GM19468 (cell line): ENCODE measurements at regions not wholly inside any gene's neighbourhood (a gene's known extent, or its start where the extent isn't known, plus 50 kb on each side); places are given as distances from the start of the nearest gene placed in this dataset.
"Not testable (repeated sequence)": the region's sequence is repeated elsewhere in the genome, so short reads cannot be mapped to it uniquely, and the experiment has no call there.

Experiments
- ATAC-seq: cut with Tn5 transposase; IDR thresholded peaks from one replicate; pipeline ENCODE4 v1.9.1; 2021; ENCODE audit warnings: mild to moderate bottlenecking, moderate library complexity, moderate number of reproducible peaks; ENCODE audit not compliant: unreplicated experiment; ENCODE audit errors: extremely low read depth

DNA sequence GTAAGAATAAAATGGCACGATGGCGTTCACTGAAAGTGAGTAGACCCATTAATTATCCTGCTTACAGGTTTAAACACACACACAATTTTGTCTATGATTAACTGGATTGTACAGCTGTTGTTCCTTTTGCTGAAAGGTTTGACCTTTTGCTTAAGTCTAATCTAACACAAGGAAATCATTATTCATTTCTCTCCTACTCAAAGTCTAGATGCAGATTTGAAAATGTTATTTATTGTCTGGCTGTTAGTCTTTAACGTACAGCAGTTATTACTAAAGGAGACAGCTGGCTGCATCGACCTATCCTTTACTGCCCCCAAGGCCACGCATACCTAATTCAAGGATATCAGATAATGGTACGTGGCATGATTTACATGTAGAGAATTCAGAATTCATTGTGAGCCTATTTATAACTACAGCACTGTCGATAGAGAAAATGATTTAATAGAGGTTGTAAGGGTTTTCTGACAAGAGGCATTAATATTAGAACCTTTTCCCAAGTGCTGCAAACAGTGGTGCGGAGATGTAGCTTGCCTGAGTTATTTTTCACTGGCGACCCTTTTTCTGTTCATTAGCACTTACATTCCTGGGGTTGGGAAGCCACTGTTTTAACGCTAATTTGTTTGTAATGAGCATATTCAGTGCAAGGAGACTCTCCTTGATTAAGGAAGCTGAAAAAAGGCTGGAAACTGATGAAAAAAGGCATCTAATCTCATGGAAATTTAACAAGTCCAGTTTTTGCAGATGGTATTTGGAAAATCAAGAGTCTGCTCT is 368.4 kb upstream of the GRAMD2B start:
- no peak for ATAC-seq

DNA sequence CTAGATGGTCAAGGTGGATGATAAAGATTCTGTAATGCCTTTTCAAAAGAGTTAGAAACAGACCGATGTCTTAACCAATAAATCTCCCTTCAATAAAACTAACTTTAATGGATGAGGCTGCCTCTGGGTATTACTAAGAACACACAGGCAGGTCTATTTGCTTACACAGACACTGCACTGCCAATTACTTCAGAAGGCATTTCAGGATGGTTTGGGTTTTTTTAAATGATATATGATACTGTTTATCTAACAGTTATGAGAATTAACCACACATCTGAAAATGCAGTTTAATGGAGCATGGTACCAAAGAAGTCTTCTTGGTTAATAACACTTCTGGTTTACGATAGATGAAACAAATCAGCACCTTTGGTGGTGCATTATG is 367.9 kb upstream of the GRAMD2B start:
- no peak for ATAC-seq

GRCh38 chr5:126056352-126056751 is 366.9 kb upstream of the GRAMD2B start:
- ATAC-seq: no peak

DNA sequence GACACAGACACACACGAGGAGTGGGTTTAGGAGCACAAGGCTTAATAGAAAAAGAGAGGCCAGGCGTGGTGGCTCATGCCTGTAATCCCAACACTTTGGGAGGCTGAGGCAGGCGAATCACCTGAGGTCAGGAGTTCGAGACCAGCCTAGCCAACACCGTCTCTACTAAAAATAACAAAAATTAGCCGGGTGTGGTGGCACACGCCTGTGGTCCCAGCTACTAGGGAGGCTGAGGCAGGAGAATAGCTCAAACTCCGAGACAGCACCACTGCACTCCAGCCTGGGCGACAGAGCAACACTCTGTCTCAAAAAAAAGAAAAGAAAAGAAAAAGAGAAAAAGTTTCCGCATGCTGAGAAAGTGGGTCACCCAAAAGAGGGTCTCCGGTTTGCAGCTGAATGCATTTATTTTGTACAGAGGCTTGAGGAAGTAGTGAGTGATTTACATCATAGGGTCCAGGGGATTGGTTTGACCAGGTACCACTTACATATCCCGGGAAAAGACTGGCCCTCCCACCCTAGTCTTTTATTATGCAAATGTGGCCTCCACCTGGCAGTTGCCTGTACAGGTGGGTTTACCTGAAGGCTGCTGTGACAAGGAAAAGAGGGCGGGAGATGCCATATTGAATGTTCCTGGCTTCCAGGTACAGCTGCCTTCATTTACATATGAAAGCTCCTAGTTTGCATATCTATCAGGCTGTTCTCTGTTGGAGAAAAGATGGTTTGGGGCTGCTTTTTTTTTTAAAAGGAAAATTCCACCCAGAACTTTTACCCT is 366.2 kb upstream of the GRAMD2B start:
- ATAC-seq: no peak

GRCh38 chr5:126058392-126058791 is 364.8 kb upstream of the GRAMD2B start:
- not testable (repeated sequence) for ATAC-seq

- ATAC-seq: no peak
Observed at GRCh38 chr5:126062398-126063221, 360.6 kb upstream of the GRAMD2B start.

DNA sequence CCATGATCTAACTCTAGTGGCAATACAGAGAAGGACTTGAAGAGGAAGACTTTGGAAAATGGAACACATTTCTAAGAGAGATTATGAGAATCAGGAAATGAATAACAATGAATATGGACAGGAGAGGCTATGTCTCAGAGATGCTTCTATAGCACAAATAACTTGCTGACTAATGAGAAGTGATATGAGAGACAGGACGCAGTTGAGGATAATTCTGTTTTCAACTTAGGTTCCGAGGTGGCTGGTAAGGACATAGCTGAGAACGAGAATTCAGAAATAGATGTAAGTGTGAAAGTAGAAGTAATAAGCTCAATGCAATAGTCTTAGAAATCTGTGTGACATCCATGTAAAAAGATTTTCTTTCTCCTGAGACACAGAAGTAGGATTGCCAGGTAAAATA is 358.1 kb upstream of the GRAMD2B start:
- no peak for ATAC-seq

DNA sequence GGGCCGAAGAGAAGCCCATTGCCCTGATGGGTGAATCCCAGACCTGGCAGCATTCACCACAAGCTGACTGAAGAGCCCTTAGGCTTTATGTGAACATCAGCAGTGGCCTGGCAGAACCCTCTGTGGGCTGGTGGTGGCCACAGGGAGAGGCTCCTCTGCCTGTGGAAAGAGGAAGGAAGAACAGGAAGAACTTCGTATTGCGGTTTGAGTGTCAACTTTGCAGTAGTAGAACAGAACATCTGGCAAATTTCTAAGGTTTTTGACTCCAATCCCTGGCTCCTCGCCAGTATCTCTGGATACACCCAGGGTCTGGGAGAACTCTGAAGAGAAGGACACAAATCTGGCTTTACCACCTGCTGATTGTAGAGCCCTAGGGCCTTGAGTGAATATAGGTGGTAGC is 356.4 kb upstream of the GRAMD2B start:
- ATAC-seq: no peak

DNA sequence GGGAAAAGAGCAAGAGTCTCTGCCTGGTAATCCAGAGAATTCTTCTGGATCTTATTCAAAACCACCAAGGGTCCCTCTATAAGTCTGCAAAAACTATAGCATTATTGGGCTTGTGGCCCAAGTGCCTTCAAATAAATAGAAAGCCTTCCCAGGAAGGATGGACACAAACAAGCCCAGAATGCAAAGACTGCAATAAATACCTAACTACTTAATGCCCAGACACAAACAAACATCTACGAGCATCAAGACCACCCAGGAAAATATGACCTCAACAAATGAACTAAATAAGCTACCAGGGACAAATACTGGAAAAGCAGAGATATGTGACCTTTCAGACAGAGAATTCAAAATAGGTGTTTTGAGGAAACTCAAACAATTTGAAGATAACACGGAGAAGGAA is 355.8 kb upstream of the GRAMD2B start:
- ATAC-seq: no peak

- ATAC-seq: no peak
Observed at GRCh38 chr5:126069329-126069728, 353.9 kb upstream of the GRAMD2B start.

DNA sequence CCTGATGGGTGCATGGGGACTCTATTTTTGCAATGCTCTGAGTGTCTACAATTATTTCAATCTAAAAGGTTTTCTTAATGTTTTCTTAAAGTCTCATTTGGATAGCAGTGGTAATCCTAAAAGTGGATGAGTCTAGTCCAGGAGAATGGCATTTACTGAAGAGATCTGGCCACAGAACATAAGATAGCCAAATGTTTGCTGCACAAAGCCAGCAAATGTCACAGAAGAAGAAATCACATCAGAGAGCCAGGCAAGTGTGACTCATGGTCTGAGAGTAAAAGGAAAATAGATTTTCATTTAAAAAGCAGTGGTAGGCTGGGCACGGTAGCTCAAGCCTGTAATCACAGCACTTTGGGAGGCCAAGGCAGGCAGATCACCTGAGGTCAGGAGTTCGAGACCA is 352.7 kb upstream of the GRAMD2B start:
- no peak for ATAC-seq

DNA sequence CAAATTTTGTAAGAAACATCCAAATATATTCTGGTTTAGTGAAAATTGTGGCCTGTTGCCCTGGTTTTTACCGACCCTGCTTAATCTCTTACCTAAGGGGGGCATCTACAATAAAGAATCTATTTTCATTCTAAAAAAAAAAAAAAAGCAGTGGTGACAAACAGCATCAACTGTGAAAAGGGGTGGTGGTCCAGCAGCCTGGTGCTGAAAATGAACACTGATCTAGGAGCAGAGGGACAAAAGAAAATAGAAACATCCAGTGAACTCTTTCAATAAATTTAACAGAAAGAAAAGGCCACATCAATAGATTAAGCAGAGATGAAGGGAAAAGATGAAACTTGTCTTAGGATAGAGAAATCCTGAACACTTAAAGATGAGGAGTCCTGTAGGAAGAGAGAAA is 348.7 kb upstream of the GRAMD2B start:
- no peak for ATAC-seq

DNA sequence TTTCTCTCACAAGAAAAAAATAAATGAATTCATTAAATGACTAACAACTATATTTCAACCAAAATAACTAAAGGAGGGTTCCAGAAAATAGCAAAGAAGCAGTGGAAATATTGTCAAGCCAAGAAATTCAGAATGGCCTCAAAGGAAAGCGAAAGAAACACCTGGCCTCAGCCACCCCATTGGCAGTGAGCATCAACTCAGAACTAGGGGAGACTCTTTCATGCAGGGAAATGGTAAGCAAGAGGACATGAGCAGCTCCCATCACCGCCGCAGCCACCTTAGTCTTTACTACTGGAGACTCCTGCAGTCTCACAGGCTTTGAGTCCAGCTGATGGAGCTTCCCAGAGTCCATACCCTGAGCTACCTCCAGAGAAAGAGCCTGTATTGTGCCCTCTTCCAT is 343.9 kb upstream of the GRAMD2B start:
- no peak for ATAC-seq

- no peak for ATAC-seq
Observed at GRCh38 chr5:126081209-126081608, 342.0 kb upstream of the GRAMD2B start.

DNA sequence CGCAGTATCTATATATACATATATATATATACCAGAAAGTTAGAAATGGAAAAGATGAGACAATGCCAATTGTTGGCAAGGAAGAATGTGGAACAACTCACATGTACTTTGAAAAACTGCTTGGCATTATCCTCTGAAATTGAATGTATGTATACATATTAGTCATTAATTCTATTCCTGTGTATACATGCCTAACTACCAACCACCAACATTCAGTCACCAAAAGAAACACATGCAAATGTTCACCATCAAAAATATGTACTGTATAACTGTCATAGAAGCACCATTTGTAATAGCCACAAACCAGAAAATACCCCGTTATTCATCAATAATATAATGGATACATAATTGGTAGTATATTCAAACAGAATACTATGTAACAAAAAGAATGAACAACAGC is 330.2 kb upstream of the GRAMD2B start:
- ATAC-seq: no peak

DNA sequence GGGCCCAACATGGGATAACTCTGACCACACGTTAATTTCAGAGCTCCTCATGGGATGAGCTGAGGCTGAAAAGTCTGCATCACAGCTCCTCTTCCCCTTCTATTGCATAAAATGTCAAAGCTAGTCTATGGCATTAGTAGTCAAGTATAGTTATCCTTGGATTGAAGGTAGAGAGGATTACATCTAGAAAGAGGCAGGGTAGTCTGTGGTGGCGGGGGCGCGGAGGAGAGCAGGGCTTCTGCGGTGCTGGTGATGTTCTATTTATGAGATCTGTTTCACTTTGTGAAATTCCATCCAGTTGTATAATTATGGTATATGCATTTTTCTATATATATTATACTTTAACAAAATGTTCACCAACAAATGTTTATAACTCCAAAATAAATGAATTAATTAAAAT is 329.5 kb upstream of the GRAMD2B start:
- ATAC-seq: no peak

DNA sequence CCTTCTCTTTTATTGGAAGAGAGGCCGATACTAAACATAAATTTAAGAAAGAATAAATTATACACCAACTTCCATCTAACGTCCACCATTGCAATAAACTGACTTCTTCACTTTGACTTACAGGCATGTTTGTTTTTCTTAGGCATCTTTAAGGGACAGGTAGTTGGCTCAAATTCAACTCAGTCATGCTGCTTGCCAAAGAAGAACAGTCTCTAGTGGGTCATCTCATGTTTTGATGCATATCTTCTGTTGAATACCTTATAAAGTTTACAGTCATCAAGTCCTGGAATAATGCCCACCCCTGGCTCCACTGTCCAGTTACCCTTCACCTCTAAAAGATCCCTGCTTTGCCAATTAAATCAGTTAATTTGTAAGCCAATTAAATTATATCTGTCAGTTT is 328.2 kb upstream of the GRAMD2B start:
- no peak for ATAC-seq

GRCh38 chr5:126096442-126097006 is 326.7 kb upstream of the GRAMD2B start:
- no peak for ATAC-seq

- ATAC-seq: no peak
Observed at GRCh38 chr5:126097876-126098275, 325.3 kb upstream of the GRAMD2B start.

- no peak for ATAC-seq
Observed at GRCh38 chr5:126098330-126099017, 324.7 kb upstream of the GRAMD2B start.
